22Rv1 (cell line): ENCODE measurements at regions not wholly inside any gene's neighbourhood (a gene's known extent, or its start where the extent isn't known, plus 50 kb on each side); places are given as distances from the start of the nearest gene placed in this dataset.

Source experiments
- H3K27ac ChIP-seq: fragments of 450-650 bp; 2 replicates; pipeline ENCODE4 v1.5.1; 2017
- CTCF ChIP-seq: fragments of 450-650 bp; IDR thresholded peaks from 2 replicates; pipeline ENCODE4 v1.5.1; 2017; ENCODE audit warnings: mild to moderate bottlenecking
- ZFX ChIP-seq: fragments of 450-650 bp; IDR thresholded peaks from 2 replicates; pipeline ENCODE4 v1.6.1; 2017; ENCODE audit warnings: antibody characterized with exemption, borderline replicate concordance

- no peak overlapping the region for H3K27ac ChIP-seq
- no peak for TF ChIP-seq CTCF
- no peak for TF ChIP-seq ZFX
Measured at GRCh38 chr3:83706669-83707068, 1252.1 kb upstream of the CADM2 start.

- no peak overlapping the region for H3K27ac ChIP-seq
Measured at GRCh38 chr3:83715307-83715706, 1243.5 kb upstream of the CADM2 start.

GRCh38 chr3:83729576-83729975 is 1229.2 kb upstream of the CADM2 start:
- no peak overlapping the region for H3K27ac ChIP-seq
- no peak for TF ChIP-seq CTCF
- TF ChIP-seq ZFX, result no peak

More at GRCh38 chr3:83715307-83715706, 1243.5 kb upstream of the CADM2 start:
- TF ChIP-seq ZFX (no peak), CTCF (no peak)

GRCh38 chr3:83734656-83735055 is 1224.1 kb upstream of the CADM2 start:
- no peak for TF ChIP-seq ZFX
- TF ChIP-seq CTCF, result no peak
- H3K27ac ChIP-seq, result no peak overlapping the region

GRCh38 chr3:83738202-83738601 is 1220.6 kb upstream of the CADM2 start:
- TF ChIP-seq ZFX (no peak), CTCF (no peak)
- H3K27ac ChIP-seq, result no peak overlapping the region

- no peak overlapping the region for H3K27ac ChIP-seq
- TF ChIP-seq ZFX, result no peak
- no peak for TF ChIP-seq CTCF
Measured at GRCh38 chr3:83740504-83740903, 1218.3 kb upstream of the CADM2 start.

GRCh38 chr3:83765956-83766355 is 1192.8 kb upstream of the CADM2 start:
- no peak overlapping the region for H3K27ac ChIP-seq
- TF ChIP-seq CTCF (no peak), ZFX (no peak)
